ENCODE measurements at regions not wholly inside any gene's neighbourhood (a gene's known extent, or its start where the extent isn't known, plus 50 kb on each side); places are given as distances from the start of the nearest gene placed in this dataset.

DNA sequence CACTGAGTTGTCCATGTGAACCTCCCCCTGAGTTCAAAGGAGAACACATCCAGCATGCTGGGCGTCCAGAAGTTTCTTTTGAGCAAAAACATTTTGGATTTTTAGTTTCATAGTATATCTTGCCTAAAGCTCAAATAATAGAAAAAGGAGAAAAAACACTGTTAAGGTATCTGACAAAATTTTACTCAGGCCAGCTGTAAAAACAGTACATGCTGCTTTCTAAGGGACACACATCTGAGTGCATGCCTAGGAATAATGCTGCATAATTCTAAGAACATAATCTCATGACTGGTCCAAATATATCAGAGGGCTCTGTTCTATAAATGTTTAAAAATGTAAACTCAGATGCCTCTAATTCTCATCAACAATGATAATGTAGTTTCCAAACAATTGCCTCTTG lies 561.3 kb upstream of the INTU start:
- WGBS, 4 donors, result 32 to 58% (median 49%) methylated on average over 1 of the region's 1 CpG

DNA sequence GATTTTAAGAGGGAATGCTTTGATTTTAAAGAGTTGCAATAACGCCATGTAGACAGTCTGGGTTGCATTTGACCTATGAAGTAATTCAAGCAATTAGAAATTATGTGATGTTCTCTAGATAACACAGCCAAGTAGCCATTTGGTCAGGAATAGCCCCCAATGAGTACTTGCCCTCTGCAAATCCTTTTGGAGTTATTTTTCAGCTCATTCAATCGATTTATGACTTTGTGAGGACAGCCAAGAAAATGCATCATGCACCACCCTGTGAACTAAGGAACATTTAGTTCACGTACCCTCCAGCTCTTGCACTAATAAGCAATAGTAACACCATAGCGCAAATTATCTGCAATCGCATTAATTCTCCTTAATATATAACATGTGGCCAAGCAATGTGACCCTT lies 552.6 kb upstream of the INTU start:
- no peaks in the 10 kb centered on the region for H3K27me3 ChIP-seq
- intact Hi-C loops (cut with DNase I), result no loop called here
- no peaks in the 10 kb centered on the region for H3K36me3 ChIP-seq (replicated peaks in 1 of 2)
- no peak overlapping the region for H3K4me3 ChIP-seq
- H3K27ac ChIP-seq, result no peak overlapping the region
- no peaks in the 10 kb centered on the region for H3K9me3 ChIP-seq (replicated peaks in 1 of 3)
- DNase-seq, result no peak
- no peaks in the 10 kb centered on the region for H3K4me1 ChIP-seq (replicated peaks in 1 of 2)
- 56 to 69% (median 64%) methylated on average over 5 of the region's 5 CpGs for WGBS, 4 donors
- TF ChIP-seq POLR2A (IDR thresholded peaks at IDR 0.05), result no peak
- TF ChIP-seq, protein P1, sequence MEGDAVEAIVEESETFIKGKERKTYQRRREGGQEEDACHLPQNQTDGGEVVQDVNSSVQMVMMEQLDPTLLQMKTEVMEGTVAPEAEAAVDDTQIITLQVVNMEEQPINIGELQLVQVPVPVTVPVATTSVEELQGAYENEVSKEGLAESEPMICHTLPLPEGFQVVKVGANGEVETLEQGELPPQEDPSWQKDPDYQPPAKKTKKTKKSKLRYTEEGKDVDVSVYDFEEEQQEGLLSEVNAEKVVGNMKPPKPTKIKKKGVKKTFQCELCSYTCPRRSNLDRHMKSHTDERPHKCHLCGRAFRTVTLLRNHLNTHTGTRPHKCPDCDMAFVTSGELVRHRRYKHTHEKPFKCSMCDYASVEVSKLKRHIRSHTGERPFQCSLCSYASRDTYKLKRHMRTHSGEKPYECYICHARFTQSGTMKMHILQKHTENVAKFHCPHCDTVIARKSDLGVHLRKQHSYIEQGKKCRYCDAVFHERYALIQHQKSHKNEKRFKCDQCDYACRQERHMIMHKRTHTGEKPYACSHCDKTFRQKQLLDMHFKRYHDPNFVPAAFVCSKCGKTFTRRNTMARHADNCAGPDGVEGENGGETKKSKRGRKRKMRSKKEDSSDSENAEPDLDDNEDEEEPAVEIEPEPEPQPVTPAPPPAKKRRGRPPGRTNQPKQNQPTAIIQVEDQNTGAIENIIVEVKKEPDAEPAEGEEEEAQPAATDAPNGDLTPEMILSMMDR (IDR thresholded peaks at IDR 0.05), result no peak

More for the DNA sequence above, 561.3 kb upstream of the INTU start:
- no peaks in the 10 kb centered on the region for H3K36me3 ChIP-seq (replicated peaks in 1 of 2)
- no peaks in the 10 kb centered on the region for H3K4me1 ChIP-seq (replicated peaks in 1 of 2)
- DNase-seq, result no peak
- TF ChIP-seq POLR2A (IDR thresholded peaks at IDR 0.05), result no peak
- TF ChIP-seq, protein P1 (IDR thresholded peaks at IDR 0.05), result no peak
- no peak overlapping the region for H3K27ac ChIP-seq
- H3K4me3 ChIP-seq, result no peak overlapping the region
- intact Hi-C loops (cut with DNase I), result no loop called here
- no peaks in the 10 kb centered on the region for H3K9me3 ChIP-seq (replicated peaks in 1 of 3)
- H3K27me3 ChIP-seq, result no peaks in the 10 kb centered on the region

DNA sequence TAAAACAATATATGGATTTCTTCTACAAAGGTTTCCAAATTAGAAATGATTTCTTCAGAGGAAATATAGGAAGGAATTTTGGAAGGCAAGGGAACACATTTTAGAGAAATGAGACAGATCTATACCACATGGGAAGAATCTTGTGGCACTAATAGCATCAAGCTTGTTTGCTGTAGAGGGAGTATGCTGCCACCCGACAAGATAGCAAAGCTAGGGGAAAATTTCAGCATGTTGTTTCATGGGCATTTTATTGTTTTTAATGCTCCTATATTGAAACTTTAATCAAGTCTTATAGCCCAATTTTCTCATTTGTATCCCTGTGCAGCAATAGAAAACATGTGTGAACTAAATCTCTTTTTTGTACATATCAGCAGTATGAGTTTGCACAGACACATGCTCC lies 551.7 kb upstream of the INTU start:
- Histone ChIP-seq H3K27ac (no peak overlapping the region), H3K9me3 (replicated peaks in 1 of 3) (no peaks in the 10 kb centered on the region), H3K36me3 (replicated peaks in 1 of 2) (no peaks in the 10 kb centered on the region), H3K27me3 (no peaks in the 10 kb centered on the region), H3K4me1 (replicated peaks in 1 of 2) (no peaks in the 10 kb centered on the region), H3K4me3 (no peak overlapping the region)
- WGBS, 4 donors, result 82 to 96% (median 90%) methylated on average over 1 of the region's 1 CpG
- TF ChIP-seq, protein P1 (IDR thresholded peaks at IDR 0.05), result no peak
- no peak for TF ChIP-seq POLR2A (IDR thresholded peaks at IDR 0.05)
- intact Hi-C loops (cut with DNase I), result no loop called here
- DNase-seq, result no peak

- Histone ChIP-seq H3K9me3 (replicated peaks in 1 of 3) (no peaks in the 10 kb centered on the region), H3K36me3 (replicated peaks in 1 of 2) (no peaks in the 10 kb centered on the region), H3K27me3 (no peaks in the 10 kb centered on the region), H3K27ac (no peak overlapping the region), H3K4me1 (replicated peaks in 1 of 2) (no peaks in the 10 kb centered on the region), H3K4me3 (no peak overlapping the region)
- DNase-seq, result no peak
- 38 to 64% (median 60%) methylated on average over 1 of the region's 1 CpG for WGBS, 4 donors
- intact Hi-C loops (cut with DNase I), result no loop called here
- TF ChIP-seq POLR2A (IDR thresholded peaks at IDR 0.05), result no peak
- TF ChIP-seq, protein P1 (IDR thresholded peaks at IDR 0.05), result no peak
Observed at GRCh38 chr4:127082986-127083385, 549.8 kb upstream of the INTU start.
